NB4 (cell line): ENCODE measurements at regions not wholly inside any gene's neighbourhood (a gene's known extent, or its start where the extent isn't known, plus 50 kb on each side); places are given as distances from the start of the nearest gene placed in this dataset.
A peak's percentile ranks its signal among the peaks of the same experiment; 100 is the strongest.
"Not testable (repeated sequence)": the region's sequence is repeated elsewhere in the genome, so short reads cannot be mapped to it uniquely, and the experiment has no call there.

Source experiments
- DNase-seq: peaks from one replicate; pipeline ENCODE4 v3.0.0; 2010; ENCODE audit warnings: low read depth
- H3K4me3 ChIP-seq: one replicate; pipeline ENCODE4 v1.5.1; 2011; ENCODE audit warnings: mild to moderate bottlenecking, low read depth, low read length, moderate library complexity
- CTCF ChIP-seq: IDR thresholded peaks from one replicate; pipeline ENCODE4 v1.5.1; 2012; ENCODE audit warnings: low read depth, low read length
- MAX ChIP-seq: IDR thresholded peaks from 2 replicates; pipeline ENCODE4 v1.6.1; 2011; ENCODE audit warnings: low read depth, low read length
- MYC ChIP-seq: IDR thresholded peaks from 2 replicates; pipeline ENCODE4 v1.6.1; 2011; ENCODE audit warnings: low read depth, low read length
- POLR2A ChIP-seq: IDR thresholded peaks from 2 replicates; pipeline ENCODE4 v1.6.1; 2011; ENCODE audit warnings: mild to moderate bottlenecking; ENCODE audit not compliant: insufficient read length; ENCODE audit errors: extremely low read depth

- no peak overlapping the region for H3K4me3 ChIP-seq
- DNase-seq: no peak
- TF ChIP-seq POLR2A (no peak), MAX (no peak), CTCF (no peak), MYC (no peak)
Measured at GRCh38 chr6:9690388-9690787, 724.5 kb downstream of the TFAP2A start.

- not testable (repeated sequence) for H3K4me3 ChIP-seq, DNase-seq
Measured at GRCh38 chr6:9680727-9681126, 734.1 kb downstream of the TFAP2A start.

- TF ChIP-seq MYC (no peak), CTCF (no peak), MAX (no peak), POLR2A (no peak)
- no peak overlapping the region for H3K4me3 ChIP-seq
- no peak for DNase-seq
Measured at GRCh38 chr6:9675122-9675521, 739.8 kb downstream of the TFAP2A start.

GRCh38 chr6:9659848-9660247 lies 755.0 kb downstream of the TFAP2A start:
- H3K4me3 ChIP-seq: no peak overlapping the region
- peak; percentile 2 for DNase-seq
- no peak for TF ChIP-seq MYC
- TF ChIP-seq POLR2A: no peak
- TF ChIP-seq MAX: no peak
- TF ChIP-seq CTCF: no peak

GRCh38 chr6:9657994-9658393 lies 756.9 kb downstream of the TFAP2A start:
- DNase-seq: no peak
- no peak overlapping the region for H3K4me3 ChIP-seq
- no peak for TF ChIP-seq CTCF
- TF ChIP-seq MAX: no peak
- no peak for TF ChIP-seq MYC
- TF ChIP-seq POLR2A: no peak

- no peak for DNase-seq
- TF ChIP-seq CTCF (no peak), POLR2A (no peak), MAX (no peak), MYC (no peak)
- H3K4me3 ChIP-seq: no peak overlapping the region
Measured at GRCh38 chr6:9647599-9647998, 767.3 kb downstream of the TFAP2A start.
